Glomerular visceral epithelial cell (primary cell): ENCODE measurements at regions not wholly inside any gene's neighbourhood (a gene's known extent, or its start where the extent isn't known, plus 50 kb on each side); places are given as distances from the start of the nearest gene placed in this dataset.

Experiments
- DNase-seq: peaks from one replicate; pipeline ENCODE4 v3.0.0-alpha.2; 2016; ENCODE audit errors: extremely low spot score

DNA sequence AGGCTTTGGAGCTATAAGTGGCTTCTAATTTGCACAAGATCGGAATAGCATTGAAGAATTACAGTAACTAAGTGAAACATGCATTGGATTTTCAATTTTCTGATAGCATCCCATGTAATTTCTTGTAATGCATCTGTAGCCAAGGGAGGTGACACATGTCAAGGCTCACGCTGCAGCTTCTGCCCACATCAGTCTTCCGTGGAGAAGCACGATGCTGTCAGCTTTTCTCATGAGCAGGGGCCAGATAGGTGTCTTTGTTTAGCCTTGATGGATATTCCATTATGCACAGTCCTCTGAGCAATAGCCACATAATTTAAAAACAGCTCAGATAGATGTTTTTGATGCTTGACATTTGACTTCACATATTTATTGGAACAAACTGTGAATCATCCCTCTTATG is 1046.9 kb upstream of the EEF2KMT start:
- DNase-seq: no peak

DNA sequence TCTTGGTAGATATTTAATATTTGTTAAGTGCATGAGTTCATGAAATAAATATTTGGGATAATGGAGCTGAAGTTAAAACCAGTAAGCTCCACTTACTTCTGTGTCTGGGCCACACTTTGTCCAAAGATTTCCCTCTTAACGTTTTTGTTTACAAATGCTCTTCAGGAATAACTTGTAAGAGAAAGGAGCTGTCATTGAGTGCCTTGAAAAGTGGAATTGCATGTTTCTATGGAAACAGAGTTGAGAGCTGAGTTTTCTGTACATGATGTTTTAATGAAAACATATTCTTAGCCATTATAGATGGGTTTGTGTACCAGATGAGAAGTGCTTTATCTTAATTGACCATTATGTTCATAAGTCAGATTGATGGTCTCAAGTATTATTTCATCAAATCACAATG is 1045.4 kb upstream of the EEF2KMT start:
- DNase-seq: no peak

DNA sequence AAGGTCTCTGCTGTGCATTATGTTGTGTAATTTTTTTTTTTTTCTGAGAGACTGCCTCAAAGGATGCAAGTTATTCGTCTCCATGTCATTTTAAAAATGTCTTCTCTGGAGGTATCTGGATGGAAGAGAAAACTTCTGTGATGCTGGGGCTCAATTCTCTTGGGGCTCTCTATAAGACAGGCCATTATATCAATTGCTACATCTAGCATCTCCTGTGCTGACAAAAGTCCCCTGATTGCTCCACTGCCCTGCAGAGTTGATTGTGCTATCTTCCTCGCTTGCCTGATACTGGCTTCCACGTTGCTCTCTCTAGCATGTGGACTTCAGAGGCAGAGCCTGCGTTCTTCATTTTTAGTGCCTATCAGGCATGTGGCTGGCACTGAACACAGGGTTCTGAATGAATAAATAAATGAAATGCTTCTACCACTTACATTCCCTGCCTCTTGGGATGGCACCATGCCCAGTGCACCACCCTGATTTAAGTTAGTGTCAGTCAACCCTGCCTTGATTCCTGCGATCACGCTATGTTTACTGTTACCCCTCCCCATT is 1035.5 kb upstream of the EEF2KMT start:
- no peak for DNase-seq

DNA sequence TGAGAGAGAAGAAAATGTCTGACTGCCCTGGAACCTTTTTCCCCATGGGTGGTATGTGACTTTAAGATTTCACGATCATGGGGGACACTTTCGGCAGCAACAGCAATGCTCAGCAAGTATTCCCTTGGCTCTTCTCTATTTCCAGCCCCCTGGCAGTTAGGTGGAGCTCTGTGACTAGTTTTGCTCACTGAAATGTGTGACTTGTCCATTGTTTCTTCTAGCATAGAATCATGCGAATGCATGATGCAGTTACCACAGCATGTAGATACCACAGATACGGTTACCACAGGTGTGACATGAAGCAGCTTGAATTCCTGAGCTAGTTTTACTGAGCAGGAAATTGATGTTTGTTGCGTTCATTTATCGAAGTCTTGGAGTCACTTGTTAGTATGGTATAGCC is 1034.5 kb upstream of the EEF2KMT start:
- no peak for DNase-seq

DNA sequence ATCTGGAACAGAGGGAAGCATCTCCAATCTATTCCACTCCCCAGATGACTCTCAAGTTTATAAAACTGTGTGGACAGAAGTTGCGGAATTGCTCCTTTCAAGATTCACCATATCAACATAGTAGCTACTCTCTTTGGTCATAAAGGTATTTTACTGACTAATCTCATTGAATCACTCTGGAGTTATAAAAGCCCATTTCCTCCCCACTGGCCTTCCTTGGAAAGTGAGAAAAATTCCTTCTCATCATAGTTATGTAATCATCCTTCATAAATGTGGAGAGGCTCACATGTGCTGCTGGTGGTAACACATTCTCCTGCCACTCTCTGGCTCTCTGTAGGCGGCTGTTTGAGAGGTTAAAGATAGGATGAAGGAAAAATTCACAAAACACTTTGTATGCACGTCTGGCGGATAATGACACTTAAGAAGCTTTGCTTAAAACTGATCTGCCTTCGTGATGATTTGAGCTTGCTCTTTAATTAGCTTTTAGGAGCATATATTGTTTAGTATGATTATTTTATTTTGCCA is 1034.0 kb upstream of the EEF2KMT start:
- DNase-seq: no peak

DNA sequence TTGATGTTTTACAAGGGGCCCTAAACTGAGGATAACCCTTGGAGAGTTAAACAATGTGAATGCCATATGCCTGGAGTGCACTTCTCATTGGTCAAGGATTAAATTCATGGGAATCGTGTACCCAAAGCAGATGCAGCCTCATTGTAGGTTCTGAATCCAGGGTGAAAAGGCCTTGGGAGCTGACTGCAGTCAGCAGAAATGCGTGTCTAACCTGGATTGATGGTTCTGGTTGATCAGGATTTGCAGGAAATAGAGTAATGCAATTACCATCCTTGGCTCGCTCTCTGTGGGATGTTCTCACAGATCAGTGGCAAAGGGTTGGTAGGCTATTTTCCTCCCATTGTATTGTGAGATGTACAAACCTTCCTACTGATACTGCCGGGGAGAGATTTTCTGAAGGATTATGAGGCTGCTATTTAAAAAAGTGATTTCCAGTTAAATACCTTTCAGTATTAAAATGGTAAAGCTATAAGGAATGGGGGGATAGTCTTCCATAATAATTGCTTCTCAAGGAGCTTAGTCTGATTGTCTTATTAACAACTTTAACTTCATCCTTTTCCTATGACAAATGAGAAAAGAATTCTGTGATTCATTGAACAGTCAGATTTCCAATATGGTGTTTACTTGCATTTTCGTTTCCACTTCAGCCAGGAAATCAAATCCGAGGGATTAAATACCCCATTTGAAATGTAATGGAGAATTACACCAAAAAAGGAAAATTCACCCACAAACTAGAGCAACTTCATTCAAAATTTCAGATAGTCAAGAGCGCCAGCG is 1028.1 kb upstream of the EEF2KMT start:
- no peak for DNase-seq

DNA sequence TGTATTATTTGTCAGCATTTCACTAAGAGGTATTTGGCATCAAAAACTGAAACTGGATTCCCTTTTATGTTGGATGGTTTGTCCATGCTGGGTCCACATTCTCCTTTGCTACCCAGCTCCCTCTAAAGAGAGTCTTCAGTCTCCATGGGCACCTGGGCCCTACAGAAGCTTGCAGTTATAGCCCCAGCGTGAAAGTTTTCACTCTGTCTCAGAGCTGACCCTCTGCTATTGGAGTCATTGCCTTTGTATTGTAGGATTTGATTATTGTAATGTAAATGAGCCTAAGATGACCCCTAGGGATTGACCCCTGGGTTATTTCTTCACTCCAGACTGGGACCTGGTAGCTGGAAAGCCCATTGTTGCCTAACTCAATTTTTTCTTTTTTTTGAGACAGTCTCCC is 1026.5 kb upstream of the EEF2KMT start:
- DNase-seq: no peak

DNA sequence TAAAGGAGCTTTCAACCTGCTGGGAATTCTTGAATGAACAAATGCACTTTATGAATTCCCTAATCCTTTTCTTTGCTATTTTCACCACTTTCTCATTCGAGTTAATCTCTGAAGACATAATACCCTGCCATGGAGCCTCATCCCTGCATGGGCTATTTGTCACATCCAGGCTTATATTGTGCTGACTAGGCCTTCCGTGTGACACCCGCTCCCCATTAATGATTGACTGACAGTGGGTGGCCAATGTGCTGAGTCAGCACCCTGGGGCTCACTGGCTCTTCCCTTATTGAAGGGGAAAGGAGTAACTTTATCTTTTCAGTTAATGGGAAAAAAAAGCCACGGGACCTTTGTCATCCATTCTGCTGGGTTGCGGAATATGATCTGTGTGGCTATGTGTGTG is 1024.8 kb upstream of the EEF2KMT start:
- DNase-seq: no peak

DNA sequence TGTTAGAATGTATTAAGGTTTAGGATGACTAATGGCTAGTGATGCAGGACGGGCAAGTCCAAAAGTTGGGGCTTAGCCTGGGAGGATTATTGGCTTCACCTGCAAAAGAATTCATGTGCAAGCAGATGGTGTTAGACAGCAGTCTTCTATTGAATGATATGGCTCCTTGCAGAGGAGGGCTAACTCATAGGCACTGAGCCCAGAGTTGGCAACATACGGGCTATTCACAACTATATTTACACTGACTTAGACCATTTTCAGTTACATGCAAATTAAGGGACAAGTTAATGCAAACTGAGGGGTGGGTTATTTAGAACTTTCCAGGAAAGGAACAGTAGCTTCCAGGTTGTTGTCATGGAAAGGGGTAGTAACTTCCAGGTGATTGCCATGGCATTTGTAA is 1017.1 kb upstream of the EEF2KMT start:
- DNase-seq: no peak

DNA sequence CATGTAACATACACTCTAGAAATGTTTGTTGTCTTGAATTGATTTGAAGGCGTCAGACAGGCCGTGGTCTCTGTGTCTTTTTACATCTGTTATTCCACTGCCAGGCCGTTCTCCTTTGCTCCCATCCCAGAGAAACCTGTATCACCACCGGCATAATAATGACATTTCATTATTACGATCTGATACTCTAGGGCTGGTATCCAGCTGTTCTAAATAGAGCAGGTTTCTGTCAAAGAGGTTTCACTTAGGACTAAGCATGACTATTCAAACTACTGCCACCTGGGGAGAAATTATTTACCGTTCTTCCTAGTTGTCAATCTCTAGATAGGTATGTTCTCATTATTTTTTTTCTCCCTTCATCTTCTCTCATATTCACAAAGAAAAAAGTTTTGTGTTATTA is 1016.2 kb upstream of the EEF2KMT start:
- DNase-seq: no peak

DNA sequence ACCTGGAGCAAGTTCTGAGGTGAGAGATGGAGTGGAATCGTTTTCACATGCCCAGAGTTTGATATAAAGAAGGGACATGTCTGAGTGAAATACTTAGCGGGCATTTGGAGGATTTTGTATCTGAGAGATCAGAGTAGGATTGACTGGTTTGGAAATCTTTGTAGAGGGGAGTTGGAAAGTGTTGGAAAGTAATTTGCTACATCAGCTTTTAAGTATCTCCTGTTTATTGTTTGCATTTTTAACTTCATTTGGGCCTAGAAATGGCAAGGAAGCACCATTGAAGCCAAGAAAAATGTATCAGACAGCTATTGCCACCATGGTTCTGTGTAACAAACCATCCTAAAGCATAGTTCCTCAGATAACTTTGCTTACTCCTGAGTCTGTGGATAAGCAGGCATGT is 1015.1 kb upstream of the EEF2KMT start:
- DNase-seq: no peak

DNA sequence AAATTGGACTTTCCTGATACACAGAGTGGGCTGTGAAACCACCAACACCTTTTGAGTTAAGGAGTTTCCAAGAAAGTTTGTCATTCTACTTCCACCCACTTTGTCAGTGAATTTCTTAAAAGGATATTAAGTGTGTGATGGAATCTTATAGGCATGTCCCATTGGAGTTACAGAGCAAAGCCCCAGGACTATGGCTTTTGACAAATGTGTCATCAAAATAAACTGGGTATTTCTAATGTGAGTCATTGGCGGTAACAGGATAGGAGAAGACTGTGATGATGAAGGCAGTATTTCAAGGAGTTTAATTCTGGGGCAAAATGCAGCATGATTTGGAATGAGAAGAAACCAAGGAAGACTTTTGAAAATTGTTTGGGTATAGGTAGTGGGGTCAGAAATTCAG is 1013.8 kb upstream of the EEF2KMT start:
- no peak for DNase-seq

DNA sequence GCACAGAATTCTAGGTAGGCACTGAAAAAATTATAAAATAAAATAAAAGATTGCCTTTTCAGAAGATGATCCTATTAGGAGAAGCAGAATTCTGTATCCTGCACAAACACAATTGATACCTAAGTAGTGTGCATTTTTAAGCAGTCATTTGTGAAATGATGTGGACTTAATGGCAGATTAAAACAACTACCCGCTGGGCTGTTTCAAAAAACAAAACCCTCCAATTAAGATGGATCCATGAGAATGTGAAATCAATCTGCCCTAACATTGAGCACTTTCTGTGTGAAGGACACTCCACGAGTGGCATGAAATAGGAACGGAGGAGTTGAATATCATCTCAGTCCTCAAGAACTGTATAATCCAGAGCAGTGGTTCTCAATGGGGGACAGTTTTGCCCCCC is 1012.8 kb upstream of the EEF2KMT start:
- DNase-seq: no peak

DNA sequence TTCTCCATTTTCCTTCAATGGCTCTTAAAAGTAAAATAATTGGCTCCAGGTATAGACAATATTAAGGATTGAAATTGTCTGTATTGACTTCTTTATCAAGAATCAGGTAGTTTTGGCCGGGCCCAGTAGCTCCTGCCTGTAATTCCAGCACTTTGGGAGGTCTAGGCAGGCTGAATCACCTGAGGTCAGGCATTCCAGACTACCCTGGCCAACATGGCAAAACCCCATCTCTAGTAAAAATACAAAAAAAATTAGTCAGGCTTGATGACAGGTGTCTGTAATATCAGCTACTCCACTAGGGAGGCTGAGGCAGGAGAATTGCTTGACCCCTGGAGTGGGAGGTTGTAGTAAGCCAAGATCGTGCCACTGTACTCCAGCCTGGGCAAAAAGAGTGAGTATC is 1008.5 kb upstream of the EEF2KMT start:
- no peak for DNase-seq

DNA sequence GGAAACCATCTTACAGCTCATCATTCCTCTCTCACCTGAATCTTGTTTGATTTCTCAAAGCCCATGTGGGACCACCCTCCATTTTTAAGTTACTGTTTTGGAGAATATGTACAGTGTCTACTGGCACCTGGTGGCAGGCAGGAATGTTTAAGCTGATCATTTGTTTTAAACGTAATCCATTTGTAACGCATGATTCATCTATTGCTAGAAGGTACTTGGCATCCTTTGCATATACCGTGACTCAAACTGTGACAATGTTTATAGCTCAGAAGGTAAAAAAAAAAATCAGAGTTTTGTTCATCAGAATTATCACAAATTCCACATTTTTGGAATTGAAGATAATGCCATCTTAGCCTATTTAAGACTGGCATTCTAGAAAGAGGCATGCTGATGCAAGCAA is 1007.5 kb upstream of the EEF2KMT start:
- no peak for DNase-seq

DNA sequence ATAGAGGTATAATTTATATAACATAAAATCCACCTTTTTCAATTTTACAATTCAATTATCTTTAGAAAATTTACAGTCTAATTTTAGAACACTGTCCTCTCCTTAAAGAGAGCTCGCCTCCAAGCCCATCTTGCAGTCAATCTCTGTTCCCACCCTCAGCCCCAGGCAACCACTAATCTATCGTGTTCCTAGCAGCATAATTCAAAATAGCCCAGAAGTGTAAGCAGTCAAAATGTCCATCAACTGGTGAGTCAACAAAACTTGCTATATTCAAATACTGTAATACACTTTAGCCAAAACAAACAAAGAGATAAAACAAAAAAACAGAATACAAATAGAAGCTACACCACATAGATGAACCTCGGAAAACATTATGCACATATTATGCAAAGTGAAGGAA is 1006.8 kb upstream of the EEF2KMT start:
- DNase-seq: no peak

DNA sequence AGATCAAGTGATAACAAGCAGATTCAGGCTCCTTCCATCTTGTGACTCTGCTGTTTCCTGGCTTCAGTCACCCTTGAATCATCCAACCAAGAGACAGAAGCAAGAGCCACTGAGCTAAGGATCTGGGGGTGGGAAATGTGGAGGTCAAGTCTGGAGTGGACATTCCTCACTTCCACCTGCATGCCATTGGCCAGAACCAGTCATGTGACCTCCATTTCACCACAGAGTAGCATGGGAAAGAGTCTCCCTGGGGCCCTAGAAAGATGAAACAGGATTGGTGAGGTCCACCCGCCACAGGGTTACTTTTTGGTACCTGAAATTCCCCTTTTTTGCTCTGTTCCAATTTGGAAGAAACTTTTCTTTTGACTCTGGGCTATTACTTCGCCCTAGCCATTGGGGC is 1006.0 kb upstream of the EEF2KMT start:
- DNase-seq: no peak

DNA sequence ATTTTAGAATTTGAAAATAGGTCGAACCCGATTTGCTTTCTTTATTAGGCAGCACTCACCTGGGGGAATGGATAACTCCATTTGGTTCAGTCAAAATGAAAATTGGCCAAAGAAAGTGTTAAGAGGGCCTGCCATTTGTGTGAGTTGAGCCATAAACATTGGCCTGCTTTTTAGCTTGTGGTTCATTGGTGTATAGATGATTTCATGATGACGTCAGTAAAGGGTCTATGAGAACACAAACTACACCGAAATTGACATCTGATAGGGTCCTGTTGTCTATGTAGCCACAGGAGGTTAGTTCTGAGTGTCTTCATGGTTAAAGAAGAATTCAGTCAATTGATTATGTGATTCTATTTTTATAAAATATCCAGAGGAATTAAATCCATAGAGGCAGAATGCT is 1001.5 kb upstream of the EEF2KMT start:
- no peak for DNase-seq

DNA sequence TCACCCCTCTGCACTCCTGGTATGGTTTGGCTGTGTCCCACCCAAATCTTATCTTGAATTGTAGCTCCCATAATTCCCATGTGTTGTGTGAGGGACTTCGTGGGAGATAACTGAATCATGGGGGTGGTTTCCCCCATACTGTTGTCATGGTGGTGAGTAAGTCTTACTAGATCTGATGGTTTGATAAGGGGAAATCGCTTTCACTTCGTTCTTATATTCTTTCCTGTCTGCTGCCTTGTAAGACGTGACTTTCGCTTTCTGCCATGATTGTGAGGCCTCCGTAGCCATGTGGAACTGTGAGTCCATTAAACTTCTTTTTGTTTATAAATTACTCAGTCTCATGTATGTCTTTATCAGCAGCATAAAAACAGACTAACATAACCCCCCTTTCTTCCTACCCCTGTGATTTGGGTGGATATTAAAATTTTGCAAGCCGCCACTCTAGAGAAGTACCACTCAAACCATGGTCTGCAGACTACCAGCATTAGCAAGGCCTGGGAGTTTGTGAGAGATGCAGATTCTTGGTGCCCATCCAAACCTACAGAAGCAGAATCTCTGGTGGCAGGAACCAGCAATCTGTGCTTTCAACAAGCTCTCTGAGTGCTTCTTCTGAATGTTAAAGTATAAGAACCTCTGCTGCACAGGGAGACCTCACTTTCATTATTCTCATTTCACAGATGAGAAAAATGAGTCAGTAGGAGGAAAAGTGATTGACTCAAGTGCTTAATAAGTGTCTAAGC is 999.5 kb upstream of the EEF2KMT start:
- no peak for DNase-seq

DNA sequence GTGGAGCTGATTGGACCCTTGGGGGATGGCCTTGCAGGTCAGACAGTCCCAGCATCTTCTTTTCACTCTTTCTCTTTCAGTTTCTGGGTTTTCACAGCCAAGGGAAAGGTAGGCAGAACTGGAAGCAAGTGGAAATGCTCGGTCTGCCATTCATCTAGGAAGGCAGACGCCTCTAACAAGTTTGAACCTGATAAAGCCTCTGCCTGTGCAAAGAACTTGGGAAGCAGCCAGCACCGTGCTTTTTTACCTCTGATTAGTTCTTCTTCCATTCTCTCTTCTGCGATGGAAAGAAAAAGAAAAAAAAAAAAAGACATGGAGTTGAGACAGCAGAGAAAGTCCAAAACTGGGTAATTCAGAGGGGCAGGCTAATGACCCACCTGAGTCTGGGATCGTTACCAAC is 997.8 kb upstream of the EEF2KMT start:
- DNase-seq: no peak

DNA sequence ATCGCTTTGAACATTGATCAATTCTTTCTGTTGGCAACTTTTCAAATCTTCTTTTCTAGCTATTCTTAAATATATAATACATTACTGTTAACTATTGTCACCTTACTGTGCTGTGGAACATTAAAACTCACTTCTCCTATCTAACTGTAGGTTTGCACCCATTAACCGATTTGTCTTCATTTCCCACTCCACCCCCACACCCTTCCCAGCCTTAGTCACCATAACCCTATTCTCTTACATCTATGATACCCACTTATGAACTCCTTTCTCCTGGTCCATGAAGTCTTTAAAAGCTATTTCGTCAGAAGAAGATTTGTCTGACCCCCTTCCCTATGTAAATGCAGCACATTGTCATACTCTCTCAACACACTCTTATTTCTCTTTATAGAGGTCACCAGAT is 993.4 kb upstream of the EEF2KMT start:
- DNase-seq: no peak

DNA sequence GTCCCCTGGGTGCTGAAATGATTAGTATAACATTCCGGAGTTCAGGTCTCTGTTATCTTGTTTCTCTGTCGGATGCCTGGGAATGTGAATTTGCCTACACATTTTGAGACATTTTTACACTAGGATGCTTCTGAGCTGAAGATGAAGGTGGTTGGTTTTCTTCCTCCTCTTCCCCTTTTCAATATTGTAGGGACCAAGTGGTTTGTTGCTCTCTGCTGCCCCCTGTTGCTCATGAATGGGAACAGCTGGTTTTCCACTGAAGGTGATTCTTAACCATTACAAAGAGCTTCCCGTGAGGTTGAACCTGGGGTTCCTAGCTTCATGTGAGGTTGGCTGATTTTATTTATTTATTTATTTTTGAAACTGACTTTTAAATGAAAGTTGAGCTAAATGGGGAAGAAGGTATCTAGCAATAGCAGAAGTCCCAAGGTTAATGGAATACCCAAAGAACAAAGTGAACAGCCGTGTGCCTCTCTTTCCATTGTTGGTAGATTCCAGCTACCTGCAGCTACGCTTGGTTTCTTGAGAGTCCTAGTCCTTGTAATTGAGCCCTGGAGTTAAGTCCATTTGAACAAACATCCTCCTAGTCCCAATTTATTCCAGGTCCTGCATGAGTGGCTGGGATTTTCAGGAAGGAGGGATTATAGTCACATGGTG is 983.9 kb upstream of the EEF2KMT start:
- no peak for DNase-seq

DNA sequence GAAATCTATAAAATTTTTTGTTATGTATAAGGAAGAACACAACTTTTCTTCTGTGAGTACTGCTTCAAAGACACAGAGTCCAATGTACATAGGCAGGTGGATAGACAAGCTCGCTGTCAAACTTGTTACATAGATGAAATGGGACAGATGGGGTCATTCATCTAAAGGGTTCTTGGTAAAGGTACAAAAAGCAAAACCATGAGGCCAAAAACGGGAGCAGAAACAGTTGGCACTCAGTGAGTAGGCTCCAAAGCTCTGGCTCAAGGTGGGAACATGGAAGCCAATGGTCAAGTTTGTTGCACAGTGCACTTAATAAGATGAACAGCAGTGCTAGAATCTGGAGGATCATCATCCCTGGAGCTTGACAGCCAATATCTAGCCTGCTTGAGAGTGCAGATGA is 979.0 kb upstream of the EEF2KMT start:
- no peak for DNase-seq
